HuH-7 (cell line): ENCODE measurements at regions not wholly inside any gene's neighbourhood (a gene's known extent, or its start where the extent isn't known, plus 50 kb on each side); places are given as distances from the start of the nearest gene placed in this dataset.

Experiments used
- DNase-seq: peaks from one replicate; pipeline ENCODE4 v3.0.0; 2011; ENCODE audit warnings: low spot score

GRCh38 chr2:181770150-181770549, 89.8 kb upstream of the NEUROD1 start:
- no peak for DNase-seq

DNA sequence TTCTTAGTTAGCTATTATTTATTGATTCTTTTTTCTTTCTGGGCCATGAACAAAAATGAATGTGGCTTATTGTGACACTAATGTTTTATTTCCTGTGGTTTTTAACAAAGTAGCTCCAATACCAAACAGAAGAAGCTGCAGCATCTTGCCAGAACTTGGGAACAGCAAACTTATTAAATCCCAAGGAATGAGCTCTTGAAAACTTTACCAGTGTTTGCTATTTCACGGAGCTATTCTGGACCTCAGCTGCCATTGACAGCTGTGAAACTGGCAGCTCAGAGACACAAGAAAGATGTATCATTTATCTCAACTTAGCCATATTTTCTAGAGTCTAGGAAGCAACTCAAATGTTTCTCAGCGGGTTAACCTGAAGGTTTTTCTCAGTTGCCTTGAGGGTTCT, 91.0 kb upstream of the NEUROD1 start:
- DNase-seq: no peak

DNA sequence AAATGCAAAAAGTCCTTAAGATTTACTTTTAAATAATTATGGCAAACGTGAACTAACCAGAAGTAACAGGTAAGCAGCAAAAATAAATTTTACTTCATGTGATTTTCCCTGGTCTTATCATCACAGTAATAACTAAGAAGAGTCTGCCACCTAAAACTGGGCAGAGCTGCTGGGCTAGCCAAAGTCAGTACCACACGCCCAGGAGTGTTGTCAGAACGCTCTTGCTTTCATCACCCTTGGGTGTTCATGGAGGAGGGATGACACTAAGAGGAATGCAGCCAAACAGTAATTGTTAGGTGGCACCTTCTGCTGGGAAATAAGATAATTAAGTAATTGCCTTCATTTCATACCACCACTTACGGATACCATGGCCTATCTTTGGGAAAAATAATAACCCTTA, 92.0 kb upstream of the NEUROD1 start:
- no peak for DNase-seq

GRCh38 chr2:181772777-181773176, 92.5 kb upstream of the NEUROD1 start:
- no peak for DNase-seq

DNA sequence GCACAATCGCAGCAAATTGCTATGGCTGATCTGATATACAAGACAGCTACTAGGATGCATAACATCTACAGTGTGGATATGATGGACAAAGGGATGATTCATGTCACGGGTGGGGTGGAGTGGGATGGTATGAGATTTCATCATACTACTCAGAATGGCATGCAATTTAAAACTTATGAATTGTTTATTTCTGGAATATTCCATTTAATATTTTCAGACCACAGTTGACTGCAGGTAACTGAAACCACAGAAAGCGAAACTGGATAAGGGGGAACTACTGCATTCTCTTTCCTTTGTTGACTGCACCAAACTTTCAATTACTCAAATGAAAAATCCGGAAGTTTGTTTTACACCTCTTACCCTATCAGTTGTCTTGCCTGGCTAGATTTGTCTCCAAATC, 94.4 kb upstream of the NEUROD1 start:
- no peak for DNase-seq

DNA sequence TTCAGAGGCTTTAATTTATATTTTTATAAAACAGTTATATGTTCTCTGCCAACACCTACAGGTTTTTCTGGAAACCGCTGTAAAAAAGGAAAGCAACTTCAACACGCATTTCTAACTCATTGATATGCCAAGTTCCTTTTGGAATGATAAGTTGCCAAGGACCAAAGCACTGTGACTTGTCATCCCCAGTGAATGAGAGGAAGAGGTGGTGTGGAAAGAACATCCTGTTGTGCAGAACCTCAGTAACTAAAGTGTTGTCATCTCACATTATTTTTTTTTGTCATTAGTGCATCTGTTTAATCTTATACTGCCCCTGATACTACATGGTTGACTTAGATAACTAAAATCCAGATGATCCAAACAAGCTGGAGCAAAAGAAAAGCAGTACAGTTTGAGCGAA, 96.0 kb upstream of the NEUROD1 start:
- DNase-seq: no peak

- DNase-seq: no peak
Observed at GRCh38 chr2:181777734-181778133, 97.4 kb upstream of the NEUROD1 start.

DNA sequence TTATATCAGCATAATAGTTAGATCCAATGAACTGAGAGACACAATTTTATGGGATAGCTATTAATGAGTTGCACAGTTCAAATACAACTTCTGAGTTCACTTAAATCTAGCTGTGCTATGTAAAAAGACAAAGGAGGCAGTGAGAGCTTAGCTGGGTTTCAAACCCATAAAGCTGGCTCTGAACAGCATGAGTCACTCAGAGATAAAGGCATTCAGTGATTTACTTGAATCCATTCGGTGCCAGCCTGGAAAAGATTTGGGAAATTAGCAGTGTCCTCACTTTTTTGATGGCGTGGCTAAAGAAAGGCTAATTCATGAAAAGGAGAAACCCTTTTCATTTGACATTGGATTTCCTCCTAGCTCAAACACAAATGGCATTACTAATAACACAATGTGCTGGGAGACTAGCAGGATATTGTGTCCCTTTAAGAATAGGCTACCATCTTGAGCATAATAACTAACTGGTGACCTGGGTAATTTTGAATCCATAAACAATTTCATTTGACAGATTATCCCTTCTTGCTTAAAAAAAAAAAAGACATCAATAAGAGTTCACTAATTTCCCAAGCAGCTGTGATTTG, 98.4 kb upstream of the NEUROD1 start:
- DNase-seq: no peak

- no peak for DNase-seq
Observed at GRCh38 chr2:181779288-181780021, 99.1 kb upstream of the NEUROD1 start.

DNA sequence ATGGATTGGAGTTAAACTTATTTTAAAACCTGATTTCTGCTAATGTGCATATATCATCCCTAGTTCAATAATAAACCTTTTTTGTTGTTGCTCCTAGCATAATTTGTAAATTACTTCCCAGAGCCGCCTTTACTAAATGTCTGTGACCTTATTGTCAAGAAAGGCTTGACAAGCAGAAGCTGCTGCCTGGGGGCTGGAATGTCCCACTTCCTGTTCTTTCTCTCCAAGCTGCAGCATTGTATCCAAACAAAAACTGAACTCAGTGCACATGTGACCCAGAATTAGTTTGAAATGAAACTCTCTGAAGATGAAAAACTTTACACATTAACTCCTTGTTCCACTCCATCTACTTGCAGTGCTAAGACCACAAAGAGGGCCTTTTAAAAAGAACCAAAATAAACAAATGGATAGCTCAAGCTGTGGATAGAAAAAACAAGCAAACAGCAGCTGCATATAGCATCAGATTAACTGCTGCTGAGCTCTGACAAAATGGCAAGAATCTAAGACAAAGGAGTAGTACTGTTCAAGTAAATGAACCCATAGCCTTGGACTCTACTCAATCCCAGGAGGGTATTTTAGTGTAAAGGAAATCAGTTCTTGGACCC, 99.8 kb upstream of the NEUROD1 start:
- no peak for DNase-seq

- DNase-seq: no peak
Observed at GRCh38 chr2:181780657-181781056, 100.3 kb upstream of the NEUROD1 start.

- DNase-seq: no peak
Observed at GRCh38 chr2:181781078-181781786, 100.9 kb upstream of the NEUROD1 start.

- DNase-seq: no peak
Observed at GRCh38 chr2:181782660-181783059, 102.3 kb upstream of the NEUROD1 start.

GRCh38 chr2:181784556-181784955, 104.2 kb upstream of the NEUROD1 start:
- no peak for DNase-seq

DNA sequence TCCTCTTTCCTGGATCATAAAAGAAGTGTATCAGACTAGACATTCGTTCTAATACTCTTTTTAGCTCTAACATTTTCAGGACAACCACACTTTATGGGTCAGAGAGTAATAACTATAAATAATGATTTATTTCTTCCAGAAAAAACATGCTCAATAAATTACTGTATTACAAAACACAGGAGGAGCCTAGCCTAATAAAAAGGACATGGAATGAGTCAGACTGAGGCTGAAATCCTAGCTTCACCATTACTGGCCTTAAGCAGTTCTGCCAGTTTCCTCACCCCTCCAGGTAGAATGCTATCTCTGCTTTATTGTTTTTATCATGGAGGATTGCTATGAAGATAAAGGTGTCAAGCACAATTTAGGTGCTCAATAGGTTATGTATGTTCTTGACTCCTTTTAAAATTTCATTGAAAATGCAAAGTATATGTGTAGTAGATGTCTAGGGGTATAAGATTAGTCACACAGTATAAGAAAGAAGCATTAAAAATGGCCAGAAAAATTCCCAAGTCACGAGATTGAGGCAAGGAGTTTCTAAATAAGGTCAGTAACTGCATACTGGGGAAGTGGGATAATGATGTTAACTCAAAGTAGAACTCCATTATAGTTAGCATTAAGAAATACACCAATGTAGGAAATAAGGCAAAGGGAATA, 105.5 kb upstream of the NEUROD1 start:
- no peak for DNase-seq

- no peak for DNase-seq
Observed at GRCh38 chr2:181786371-181787228, 104.9 kb upstream of the ITPRID2 start.

DNA sequence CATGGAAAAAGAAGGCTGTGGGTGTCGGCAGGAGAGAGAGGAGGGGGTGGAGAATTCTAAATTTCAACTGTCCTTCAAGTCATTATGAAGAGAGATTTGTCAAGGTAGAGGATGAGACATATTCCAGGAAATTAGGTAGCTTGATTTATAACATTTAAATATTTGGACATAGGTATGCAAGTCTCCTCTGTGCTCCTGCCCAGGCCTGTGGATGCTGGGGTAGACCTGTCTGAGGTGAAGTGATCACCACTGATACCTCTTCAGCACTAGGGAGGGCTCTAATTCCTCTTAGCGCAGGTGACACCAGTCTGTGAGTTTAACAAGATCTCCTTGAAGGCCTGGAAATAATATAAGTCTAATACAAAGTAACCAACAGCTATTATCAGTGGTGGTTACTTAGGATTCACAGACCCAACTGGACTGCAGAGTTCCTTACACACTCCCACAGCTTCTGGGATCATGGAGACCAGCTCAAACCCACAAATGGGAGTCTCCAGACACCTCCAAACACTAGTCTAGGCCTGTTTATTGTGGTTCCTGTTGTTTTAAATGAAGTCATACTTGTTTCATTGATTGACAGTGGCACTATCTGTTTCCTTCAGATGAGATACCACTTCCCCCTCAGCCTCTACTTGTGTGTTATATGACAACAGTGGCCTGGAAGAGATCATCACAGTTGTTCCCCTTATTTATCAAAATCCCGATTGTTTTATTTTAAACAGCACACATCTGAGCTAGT, 104.1 kb upstream of the ITPRID2 start:
- DNase-seq: no peak

GRCh38 chr2:181788897-181789555, 102.5 kb upstream of the ITPRID2 start:
- DNase-seq: no peak

GRCh38 chr2:181789827-181790448, 101.6 kb upstream of the ITPRID2 start:
- no peak for DNase-seq
